ENCODE measurements at regions not wholly inside any gene's neighbourhood (a gene's known extent, or its start where the extent isn't known, plus 50 kb on each side); places are given as distances from the start of the nearest gene placed in this dataset.

DNA sequence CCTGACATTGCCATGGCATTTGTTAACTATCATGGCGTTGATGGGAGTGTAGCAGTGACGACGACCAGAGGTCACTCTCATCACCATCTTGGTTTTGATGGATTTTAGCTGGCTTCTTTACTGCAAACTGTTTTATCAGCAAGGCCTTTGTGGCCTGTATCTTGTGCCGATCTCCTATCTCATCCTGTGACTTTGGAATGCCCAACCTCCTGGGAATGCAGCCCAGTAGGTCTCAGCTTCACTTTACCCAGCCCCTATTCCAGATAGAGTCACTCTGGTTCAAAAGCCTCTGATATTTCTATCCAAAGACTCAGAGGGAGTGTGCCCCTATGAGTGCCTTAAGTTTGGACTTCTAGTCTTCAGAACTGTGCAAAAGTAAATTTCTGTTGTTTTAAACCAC lies 130.1 kb downstream of the ADAMTS1 start:
- WGBS, 2 experiments (ENCODE audit: extremely low coverage in 2 of 2, insufficient read length in 1 of 2) = 17% methylated on average over 1 of the region's 4 CpGs; no CpG with 5 or more reads in 1 of the 2 experiments
- no peak for TF ChIP-seq MAZ (IDR thresholded peaks at IDR 0.05; ENCODE audit: borderline replicate concordance, low read depth, low read length)
- TF ChIP-seq RFX5 (IDR thresholded peaks at IDR 0.05; ENCODE audit: low read depth, low read length) = no peak
- no peak for TF ChIP-seq CHD1 (IDR thresholded peaks at IDR 0.05; ENCODE audit: low read depth, low read length)
- TF ChIP-seq, protein P1, sequence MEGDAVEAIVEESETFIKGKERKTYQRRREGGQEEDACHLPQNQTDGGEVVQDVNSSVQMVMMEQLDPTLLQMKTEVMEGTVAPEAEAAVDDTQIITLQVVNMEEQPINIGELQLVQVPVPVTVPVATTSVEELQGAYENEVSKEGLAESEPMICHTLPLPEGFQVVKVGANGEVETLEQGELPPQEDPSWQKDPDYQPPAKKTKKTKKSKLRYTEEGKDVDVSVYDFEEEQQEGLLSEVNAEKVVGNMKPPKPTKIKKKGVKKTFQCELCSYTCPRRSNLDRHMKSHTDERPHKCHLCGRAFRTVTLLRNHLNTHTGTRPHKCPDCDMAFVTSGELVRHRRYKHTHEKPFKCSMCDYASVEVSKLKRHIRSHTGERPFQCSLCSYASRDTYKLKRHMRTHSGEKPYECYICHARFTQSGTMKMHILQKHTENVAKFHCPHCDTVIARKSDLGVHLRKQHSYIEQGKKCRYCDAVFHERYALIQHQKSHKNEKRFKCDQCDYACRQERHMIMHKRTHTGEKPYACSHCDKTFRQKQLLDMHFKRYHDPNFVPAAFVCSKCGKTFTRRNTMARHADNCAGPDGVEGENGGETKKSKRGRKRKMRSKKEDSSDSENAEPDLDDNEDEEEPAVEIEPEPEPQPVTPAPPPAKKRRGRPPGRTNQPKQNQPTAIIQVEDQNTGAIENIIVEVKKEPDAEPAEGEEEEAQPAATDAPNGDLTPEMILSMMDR (conservative IDR thresholded peaks at IDR 0.05; ENCODE audit: low read depth, low read length) = no peak
- no peak for TF ChIP-seq BHLHE40 (IDR thresholded peaks at IDR 0.05; ENCODE audit: low read depth, low read length)
- no peak for TF ChIP-seq FOS (IDR thresholded peaks at IDR 0.05; ENCODE audit: low read depth, low read length)
- TF ChIP-seq CEBPB (IDR thresholded peaks at IDR 0.05; ENCODE audit: low read depth, low read length) = no peak
- no peak for TF ChIP-seq RAD21 (IDR thresholded peaks at IDR 0.05; ENCODE audit: low read length)
- TF ChIP-seq RCOR1 (IDR thresholded peaks at IDR 0.05; ENCODE audit: insufficient replicate concordance, low read length) = no peak
- TF ChIP-seq, protein P2, sequence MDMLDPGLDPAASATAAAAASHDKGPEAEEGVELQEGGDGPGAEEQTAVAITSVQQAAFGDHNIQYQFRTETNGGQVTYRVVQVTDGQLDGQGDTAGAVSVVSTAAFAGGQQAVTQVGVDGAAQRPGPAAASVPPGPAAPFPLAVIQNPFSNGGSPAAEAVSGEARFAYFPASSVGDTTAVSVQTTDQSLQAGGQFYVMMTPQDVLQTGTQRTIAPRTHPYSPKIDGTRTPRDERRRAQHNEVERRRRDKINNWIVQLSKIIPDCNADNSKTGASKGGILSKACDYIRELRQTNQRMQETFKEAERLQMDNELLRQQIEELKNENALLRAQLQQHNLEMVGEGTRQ (IDR thresholded peaks at IDR 0.05; ENCODE audit: low read depth, low read length) = no peak
- no peak for TF ChIP-seq POLR2A (IDR thresholded peaks at IDR 0.05; ENCODE audit: low read depth, low read length)
- DNase-seq (no peak), ATAC-seq (ENCODE audit: low read depth) (no peak)
- no peak overlapping the region for H4K8ac ChIP-seq (ENCODE audit: low read depth in 2 of 2, low read length in 2 of 2)
- in situ Hi-C loops (cut with MboI; ENCODE audit: low sequenced_read_pairs) (loop anchor here (25.0 kb wide), 2 partner anchors 828 to 1103 kb away; partner anchors contain the start of gene MRPL39), dilution Hi-C loops (cut with HindIII; ENCODE audit: low sequenced_read_pairs, unreplicated experiment) (no loop called here), intact Hi-C loops (cut with micrococcal nuclease) (loop anchor here (5.0 kb wide), 4 partner anchors 548 to 1108 kb away; partner anchors contain the start of gene MRPL39)
- no peak overlapping the region for H2BK120ac ChIP-seq (ENCODE audit: low read depth, low read length)
- H3K14ac ChIP-seq (replicated peaks; ENCODE audit: low read depth, low read length) = no peak overlapping the region
- no peak overlapping the region for H2AK9ac ChIP-seq (replicated peaks; ENCODE audit: low read depth, low read length, poor library complexity)
- H3K4me2 ChIP-seq (ENCODE audit: low read depth, low read length) = no peak overlapping the region
- CTCF ChIA-PET = interaction anchor here (1.3 kb wide), 1 partner anchor 10 kb away, joined by 4 read pairs; no protein-coding TSS in a partner anchor
- H3K79me1 ChIP-seq (ENCODE audit: low read depth in 1 of 2, low read length in 2 of 2) = no peaks in the 10 kb centered on the region
- POLR2A ChIA-PET (ENCODE audit: unreplicated experiment) = no interaction called here
- H3K56ac ChIP-seq (ENCODE audit: extremely low read depth, insufficient read depth, low read length) = no peak overlapping the region
- no peak overlapping the region for H4K5ac ChIP-seq (ENCODE audit: low read depth, low read length)
- no peak overlapping the region for H2BK5ac ChIP-seq (ENCODE audit: low read depth, low read length, poor library complexity, severe bottlenecking)
- H3K9ac ChIP-seq (ENCODE audit: low read depth, low read length) = no peak overlapping the region
- H3K23ac ChIP-seq (ENCODE audit: low read depth, low read length) = no peak overlapping the region
- no peak overlapping the region for H2AFZ ChIP-seq (replicated peaks; ENCODE audit: low read length, poor library complexity)
- H3K36me3 ChIP-seq (ENCODE audit: control insufficient read depth, insufficient read depth, low read length) = no peaks in the 10 kb centered on the region
- no peaks in the 10 kb centered on the region for H3K9me1 ChIP-seq (ENCODE audit: insufficient read depth, low read length)
- H2BK15ac ChIP-seq (ENCODE audit: low read depth, low read length) = no peak overlapping the region
- no peaks in the 10 kb centered on the region for H3K27me3 ChIP-seq (ENCODE audit: control insufficient read depth, insufficient read depth, low read length)
- H2BK20ac ChIP-seq (ENCODE audit: low read depth, low read length) = no peak overlapping the region
- H3K18ac ChIP-seq (ENCODE audit: low read depth, low read length) = no peak overlapping the region
- no peaks in the 10 kb centered on the region for H3K9me3 ChIP-seq (ENCODE audit: control insufficient read depth, insufficient read depth, low read length)
- H3K4ac ChIP-seq (ENCODE audit: low read depth, low read length) = no peak overlapping the region
- H4K20me1 ChIP-seq (ENCODE audit: insufficient read depth, low read length) = no peaks in the 10 kb centered on the region; the same call in 1 of the 2 replicates
- H3K27ac ChIP-seq (ENCODE audit: insufficient read depth, low read length) = no peak overlapping the region
- no peak overlapping the region for H2AK5ac ChIP-seq (ENCODE audit: low read depth, low read length)
- H3K4me3 ChIP-seq (ENCODE audit: insufficient read depth, low read depth, low read length) = no peak overlapping the region
- BruUV-seq (replicated peaks) = no TSS peak
- H4K91ac ChIP-seq (ENCODE audit: insufficient read depth, low read depth, low read length) = no peak overlapping the region
- no peaks in the 10 kb centered on the region for H3K4me1 ChIP-seq (ENCODE audit: control insufficient read depth, insufficient read depth, low read length)
